ENCODE measurements at regions not wholly inside any gene's neighbourhood (a gene's known extent, or its start where the extent isn't known, plus 50 kb on each side); places are given as distances from the start of the nearest gene placed in this dataset.

DNA sequence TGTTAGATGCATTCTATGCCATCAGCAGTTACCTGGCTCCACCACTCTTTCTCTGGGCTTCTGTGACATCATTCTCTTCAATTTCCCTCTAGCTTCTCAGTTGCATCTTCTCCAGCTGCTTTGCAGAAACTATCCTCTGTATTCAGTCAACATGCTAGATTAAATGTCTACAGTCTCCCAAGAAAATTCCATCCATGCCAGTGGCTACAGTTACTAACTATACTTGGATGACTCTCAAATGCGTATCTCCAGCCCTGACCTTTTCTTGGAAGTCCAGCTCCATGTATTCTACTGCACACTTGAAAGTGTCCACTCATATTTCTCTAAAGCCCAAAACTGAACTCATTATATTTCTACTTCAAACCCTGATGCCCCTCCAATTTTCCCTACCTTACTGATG is 232.3 kb upstream of the TENM3 start:
- DNase-seq (ENCODE audit: low spot score), result no peak

- DNase-seq (ENCODE audit: low spot score), result no peak
These were observed 229.0 kb upstream of the TENM3 start for GRCh38 chr4:182014164-182014563.

DNA sequence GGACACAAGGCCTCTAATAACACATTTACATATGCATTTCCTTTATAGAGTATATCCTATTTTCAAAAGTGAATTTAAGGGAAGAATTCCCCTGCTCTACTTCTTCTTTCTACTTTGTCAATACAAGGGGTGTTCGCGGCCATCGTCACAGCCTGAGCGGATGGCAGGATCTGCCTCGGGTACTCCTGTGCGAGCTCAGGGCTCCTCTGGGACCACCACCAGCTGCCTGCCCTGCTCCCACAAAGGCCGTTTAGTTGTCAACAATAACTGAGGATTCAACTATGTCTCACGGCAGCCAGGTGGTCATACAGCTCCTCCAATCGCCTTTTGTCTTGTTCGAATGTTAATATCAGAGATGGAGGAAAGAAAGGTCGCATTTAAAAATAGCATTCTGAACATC is 228.2 kb upstream of the TENM3 start:
- no peak for DNase-seq (ENCODE audit: low spot score)

DNA sequence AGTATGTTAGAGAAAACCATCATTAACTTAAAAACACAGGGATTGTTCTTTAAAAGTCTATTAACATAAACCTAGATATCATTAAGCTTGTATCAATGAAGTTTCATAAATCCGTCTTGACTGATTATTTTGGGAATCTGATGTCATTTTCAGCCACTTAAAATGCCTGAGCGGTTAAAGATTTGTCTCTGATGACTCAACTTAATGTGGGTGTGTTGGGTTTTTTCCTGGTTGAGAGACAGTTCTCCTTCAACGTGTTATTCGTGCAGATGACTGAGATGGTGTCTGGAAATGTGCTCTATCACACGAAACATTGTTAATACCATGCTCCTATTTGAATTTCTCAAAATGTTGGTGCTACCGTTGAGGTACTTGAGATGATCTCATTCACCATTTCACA is 227.3 kb upstream of the TENM3 start:
- DNase-seq (ENCODE audit: low spot score), result no peak

DNA sequence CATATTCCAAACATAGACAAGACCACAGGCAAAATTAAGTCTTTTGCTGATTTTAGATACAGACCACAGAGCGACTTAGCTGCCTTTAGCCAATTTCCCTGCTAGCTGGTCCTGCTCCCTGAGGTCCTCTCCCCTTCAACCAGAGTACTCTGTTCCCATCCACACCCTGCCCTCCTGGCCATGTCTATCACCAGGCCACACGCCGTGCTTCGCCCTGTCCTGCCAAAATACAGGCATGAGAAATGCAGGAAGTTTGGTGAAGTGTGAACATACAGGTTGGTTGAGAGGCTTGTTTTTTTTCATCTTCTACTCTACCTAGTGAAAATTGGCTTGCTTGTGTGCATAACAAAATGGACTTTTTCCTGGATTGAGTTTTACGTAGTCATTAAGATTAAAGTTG is 226.2 kb upstream of the TENM3 start:
- no peak for DNase-seq (ENCODE audit: low spot score)

DNA sequence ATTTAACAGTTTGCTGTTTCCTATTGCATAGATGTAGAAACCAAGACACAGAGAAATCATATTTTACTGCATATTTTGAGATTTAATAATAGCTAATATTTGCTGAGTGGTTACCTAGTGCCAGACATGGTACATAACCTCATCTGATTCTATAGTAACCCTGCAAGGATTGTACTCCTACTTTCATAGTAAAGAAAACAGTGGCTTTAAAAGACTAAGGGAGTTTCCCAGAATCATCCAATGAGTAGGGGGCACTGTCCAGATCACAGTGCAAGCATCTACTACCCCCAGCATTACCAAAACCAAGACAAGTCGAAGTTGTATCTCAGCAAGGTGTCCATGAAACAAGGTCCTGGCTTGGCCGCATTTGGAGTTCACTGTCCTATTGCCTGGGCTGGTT is 224.5 kb upstream of the TENM3 start:
- DNase-seq (ENCODE audit: low spot score), result no peak

DNA sequence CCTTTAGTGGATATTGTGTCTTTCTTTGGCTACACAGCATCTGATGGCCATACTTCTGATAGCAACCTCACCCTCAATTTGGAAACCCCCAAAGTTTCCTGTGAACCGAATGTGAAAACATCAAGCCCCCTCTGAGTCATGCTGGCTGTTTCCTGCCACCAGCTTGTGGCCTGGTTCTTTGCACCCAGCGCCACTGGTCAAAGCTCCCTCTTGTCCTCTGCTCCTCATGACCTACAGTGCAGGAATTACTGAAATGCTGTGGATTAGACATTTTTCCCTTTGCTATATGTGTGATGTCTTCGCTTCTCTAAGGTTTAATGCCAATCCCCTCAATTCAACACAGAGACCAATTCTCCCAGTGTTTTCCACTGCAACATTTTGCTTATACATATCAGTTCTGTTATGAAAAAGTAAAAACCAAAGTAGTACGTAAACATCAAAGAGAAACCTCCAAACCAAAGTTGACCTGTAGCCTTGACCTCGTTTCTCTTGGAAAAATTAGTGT is 224.0 kb upstream of the TENM3 start:
- no peak for DNase-seq (ENCODE audit: low spot score)

GRCh38 chr4:182022909-182023308 is 220.3 kb upstream of the TENM3 start:
- no peak for DNase-seq (ENCODE audit: low spot score)

DNA sequence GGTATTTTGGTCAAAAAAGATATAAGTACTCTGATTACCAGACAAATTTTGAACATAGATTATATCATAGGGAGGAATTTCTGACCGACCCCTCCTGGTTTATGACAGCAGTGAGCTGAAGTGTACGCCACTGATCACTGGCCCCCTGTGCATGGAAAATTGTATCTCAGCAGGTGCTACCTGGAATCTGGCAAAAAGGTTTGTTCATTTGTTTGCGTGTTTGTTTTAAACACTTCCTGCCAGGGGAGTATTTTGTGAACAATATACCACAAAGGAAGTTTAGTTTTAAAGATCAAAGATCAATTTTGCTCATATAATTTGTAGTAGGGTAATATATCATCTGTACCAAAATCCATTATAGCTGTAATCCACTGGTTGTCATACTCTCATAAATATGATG is 219.7 kb upstream of the TENM3 start:
- DNase-seq (ENCODE audit: low spot score), result no peak

DNA sequence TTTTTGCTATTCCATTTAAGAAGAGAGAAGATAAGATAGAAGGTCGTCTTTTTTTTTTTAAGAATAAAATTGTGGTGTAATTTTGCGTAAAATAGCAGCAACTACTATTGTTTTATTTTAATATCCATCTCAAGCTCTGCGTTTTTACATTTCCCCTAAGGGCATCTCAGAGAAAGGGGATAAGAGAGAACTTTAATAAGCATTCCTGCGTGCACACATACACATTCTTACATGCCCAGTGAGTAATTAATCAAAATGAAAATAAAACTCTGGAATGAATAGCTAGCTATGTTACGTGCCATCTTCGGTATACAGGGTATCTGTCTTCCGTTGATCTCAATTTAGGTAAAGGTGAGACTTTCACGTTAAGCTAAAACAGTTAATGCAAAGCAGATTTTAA is 200.3 kb upstream of the TENM3 start:
- no peak for DNase-seq (ENCODE audit: low spot score)

DNA sequence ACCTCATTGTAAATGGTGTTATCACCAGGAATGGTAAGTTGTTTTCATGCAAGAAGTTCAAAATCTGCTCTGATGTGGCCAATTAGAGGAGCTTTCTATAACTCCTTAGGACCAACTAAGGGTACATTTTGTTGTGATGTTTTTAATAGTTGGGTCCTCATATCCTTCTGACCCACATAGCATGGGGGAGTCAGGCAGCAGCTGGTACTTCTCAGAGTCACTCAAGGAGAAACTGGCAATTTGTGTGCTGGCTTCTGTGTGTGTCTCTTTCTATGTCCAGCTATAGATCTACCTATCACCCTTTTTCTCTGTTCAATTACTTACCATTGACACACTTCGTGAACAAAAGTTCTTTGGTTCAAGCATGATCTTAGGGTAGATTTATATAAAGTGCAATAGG is 194.3 kb upstream of the TENM3 start:
- DNase-seq (ENCODE audit: low spot score), result no peak

DNA sequence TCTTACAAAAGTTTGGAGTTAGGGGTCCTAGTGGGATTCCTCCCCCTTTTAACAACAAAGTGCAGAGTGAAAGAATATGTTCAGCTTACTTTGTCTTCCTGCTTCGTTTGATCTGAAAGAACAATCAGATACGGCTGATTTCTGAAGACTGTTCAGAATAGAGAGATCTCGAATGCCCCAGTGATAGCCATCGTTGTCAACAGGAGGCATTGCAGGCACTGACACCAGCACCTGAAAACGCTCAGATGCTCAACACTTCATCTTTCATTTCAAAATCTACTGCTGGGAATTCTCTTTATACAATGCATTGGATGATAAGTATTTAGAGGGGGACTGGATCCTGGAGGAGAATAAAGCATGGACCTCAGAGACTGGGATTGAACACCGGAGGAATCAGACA is 186.3 kb upstream of the TENM3 start:
- DNase-seq (ENCODE audit: low spot score), result no peak

- no peak for DNase-seq (ENCODE audit: low spot score)
These were observed 180.7 kb upstream of the TENM3 start for GRCh38 chr4:182062458-182062857.

GRCh38 chr4:182062936-182063335 is 180.3 kb upstream of the TENM3 start:
- DNase-seq (ENCODE audit: low spot score), result no peak

GRCh38 chr4:182063651-182064050 is 179.6 kb upstream of the TENM3 start:
- DNase-seq (ENCODE audit: low spot score), result no peak

DNA sequence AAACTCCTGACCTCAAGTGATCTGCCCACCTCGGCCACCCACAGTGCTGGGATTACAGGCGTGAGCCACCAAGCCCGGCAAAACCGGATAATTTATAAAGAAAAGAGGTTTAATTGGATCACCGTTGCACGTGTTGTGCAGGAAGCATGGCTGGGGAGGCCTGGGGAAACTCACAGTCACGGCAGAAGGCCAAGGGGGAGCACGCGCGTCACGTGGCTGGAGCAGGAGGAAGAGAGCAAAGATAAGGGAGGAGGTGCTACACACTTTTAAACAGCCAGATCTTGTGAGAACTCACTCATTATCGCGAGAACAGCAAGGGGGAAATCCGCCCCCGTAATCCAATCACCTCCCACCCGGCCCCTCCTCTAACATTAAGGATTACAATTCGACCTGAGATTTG is 177.9 kb upstream of the TENM3 start:
- no peak for DNase-seq (ENCODE audit: low spot score)

- no peak for DNase-seq (ENCODE audit: low spot score)
These were observed 177.2 kb upstream of the TENM3 start for GRCh38 chr4:182066037-182066436.

- DNase-seq (ENCODE audit: low spot score), result no peak
These were observed 175.4 kb upstream of the TENM3 start for GRCh38 chr4:182067828-182068227.

GRCh38 chr4:182068920-182069319 is 174.3 kb upstream of the TENM3 start:
- DNase-seq (ENCODE audit: low spot score), result no peak

- DNase-seq (ENCODE audit: low spot score), result no peak
These were observed 169.9 kb upstream of the TENM3 start for GRCh38 chr4:182073278-182073677.

GRCh38 chr4:182074139-182074538 is 169.1 kb upstream of the TENM3 start:
- no peak for DNase-seq (ENCODE audit: low spot score)

- DNase-seq (ENCODE audit: low spot score), result no peak
These were observed 168.4 kb upstream of the TENM3 start for GRCh38 chr4:182074810-182075209.

GRCh38 chr4:182082910-182083309 is 160.3 kb upstream of the TENM3 start:
- DNase-seq (ENCODE audit: low spot score), result no peak

DNA sequence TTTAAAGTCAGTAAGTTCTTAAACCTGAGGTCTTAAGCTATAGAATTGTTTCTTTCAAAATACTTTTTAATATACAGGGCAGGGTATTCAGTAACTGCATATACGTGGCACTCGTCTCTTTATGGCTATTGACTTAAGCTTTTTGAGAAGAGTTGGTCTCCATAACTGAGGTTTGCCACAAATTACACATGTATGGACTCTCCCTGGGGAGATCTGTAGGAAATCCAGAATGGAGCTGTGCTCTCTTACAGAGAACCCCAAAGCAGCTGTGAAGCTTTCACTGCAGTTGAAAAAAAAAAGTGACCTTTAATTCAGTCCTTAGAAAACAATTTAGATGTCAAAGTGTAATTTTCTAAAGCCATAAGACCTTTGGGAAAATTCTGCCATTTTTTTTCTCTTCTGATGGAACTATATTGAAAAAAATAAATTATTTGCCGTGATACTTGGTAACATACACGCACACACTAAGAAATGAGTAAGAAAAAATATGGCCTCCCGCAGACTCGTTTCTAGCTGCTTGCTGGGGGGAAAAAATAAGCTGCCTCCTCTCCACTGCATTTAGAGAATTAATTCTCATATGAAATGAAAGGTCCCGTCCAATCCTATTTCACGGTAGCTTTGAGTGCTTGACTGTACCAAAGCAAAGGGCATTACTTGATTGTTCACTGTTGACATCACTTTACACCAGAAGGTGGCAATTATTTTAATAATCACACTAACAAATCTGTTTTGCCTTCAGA is 159.4 kb upstream of the TENM3 start:
- no peak for DNase-seq (ENCODE audit: low spot score)

Measured in germinal center (tissue), 1 donor.